ENCODE measurements at regions not wholly inside any gene's neighbourhood (a gene's known extent, or its start where the extent isn't known, plus 50 kb on each side); places are given as distances from the start of the nearest gene placed in this dataset.
A peak's percentile ranks its signal among the peaks of the same experiment; 100 is the strongest.

DNA sequence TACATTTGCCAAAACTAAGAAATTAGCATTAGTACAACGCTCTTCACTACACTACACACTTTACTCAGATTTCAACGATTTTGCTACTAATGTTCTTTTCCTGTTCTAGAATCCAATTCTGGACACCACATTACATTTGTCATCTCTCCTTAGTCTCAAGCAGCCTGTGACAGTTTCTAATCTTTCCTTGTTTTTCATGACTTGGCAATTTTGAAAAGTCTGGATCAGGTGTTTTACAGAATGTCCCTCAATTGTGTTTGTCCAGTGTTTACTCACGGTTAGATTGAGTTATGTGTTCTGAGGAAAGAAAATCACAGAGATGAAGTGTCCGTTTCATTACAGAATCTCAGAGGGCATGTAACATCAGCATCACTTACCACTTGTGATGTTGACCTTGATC is 372.6 kb downstream of the TFAP2A start:
- TF ChIP-seq, protein P1, sequence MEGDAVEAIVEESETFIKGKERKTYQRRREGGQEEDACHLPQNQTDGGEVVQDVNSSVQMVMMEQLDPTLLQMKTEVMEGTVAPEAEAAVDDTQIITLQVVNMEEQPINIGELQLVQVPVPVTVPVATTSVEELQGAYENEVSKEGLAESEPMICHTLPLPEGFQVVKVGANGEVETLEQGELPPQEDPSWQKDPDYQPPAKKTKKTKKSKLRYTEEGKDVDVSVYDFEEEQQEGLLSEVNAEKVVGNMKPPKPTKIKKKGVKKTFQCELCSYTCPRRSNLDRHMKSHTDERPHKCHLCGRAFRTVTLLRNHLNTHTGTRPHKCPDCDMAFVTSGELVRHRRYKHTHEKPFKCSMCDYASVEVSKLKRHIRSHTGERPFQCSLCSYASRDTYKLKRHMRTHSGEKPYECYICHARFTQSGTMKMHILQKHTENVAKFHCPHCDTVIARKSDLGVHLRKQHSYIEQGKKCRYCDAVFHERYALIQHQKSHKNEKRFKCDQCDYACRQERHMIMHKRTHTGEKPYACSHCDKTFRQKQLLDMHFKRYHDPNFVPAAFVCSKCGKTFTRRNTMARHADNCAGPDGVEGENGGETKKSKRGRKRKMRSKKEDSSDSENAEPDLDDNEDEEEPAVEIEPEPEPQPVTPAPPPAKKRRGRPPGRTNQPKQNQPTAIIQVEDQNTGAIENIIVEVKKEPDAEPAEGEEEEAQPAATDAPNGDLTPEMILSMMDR (conservative IDR thresholded peaks at IDR 0.05; ENCODE audit: low read depth, low read length) = no peak
- TF ChIP-seq RAD21 (IDR thresholded peaks at IDR 0.05; ENCODE audit: low read length) (no peak), MAFK (IDR thresholded peaks at IDR 0.05; ENCODE audit: low read depth, low read length) (peak; percentile 71), POLR2A (IDR thresholded peaks at IDR 0.05; ENCODE audit: low read depth, low read length) (no peak), RFX5 (IDR thresholded peaks at IDR 0.05; ENCODE audit: low read depth, low read length) (no peak)
